Testis (tissue), 2 donors: ENCODE measurements at regions not wholly inside any gene's neighbourhood (a gene's known extent, or its start where the extent isn't known, plus 50 kb on each side); places are given as distances from the start of the nearest gene placed in this dataset.

Source experiments
- DNase-seq: peaks from one replicate; pipeline ENCODE4 v3.0.0-alpha.2; 2019
- H3K27ac ChIP-seq, 2 donors: fragments of 200-600 bp; sonication (generic); one replicate each; pipeline ENCODE4 v1.5.1; 2019
- H3K27me3 ChIP-seq: fragments of 200-600 bp; sonication (generic); one replicate; pipeline ENCODE4 v1.5.1; 2019
- H3K36me3 ChIP-seq: fragments of 200-600 bp; sonication (generic); one replicate; pipeline ENCODE4 v1.5.1; 2017; ENCODE audit warnings: low read depth; ENCODE audit errors: missing control alignments
- H3K4me1 ChIP-seq: fragments of 200-600 bp; sonication (generic); one replicate; pipeline ENCODE4 v1.5.1; 2019
- H3K4me3 ChIP-seq, 2 donors: fragments of 200-600 bp; sonication (generic); one replicate each; pipeline ENCODE4 v1.5.1; 2017 to 2019
- H3K9me3 ChIP-seq: fragments of 200-600 bp; sonication (generic); one replicate; pipeline ENCODE4 v1.5.1; 2017
- CTCF ChIP-seq, 3 experiments: fragments of 450-650 bp in 2 of 3; fragments of 200-600 bp in 1 of 3; sonication (generic) in 1 of 3; IDR thresholded peaks; one replicate each; pipeline ENCODE4 v1.5.1; 2016 to 2019; ENCODE audit warnings: antibody characterized with exemption in 3 of 3, mild to moderate bottlenecking in 2 of 3, moderate library complexity in 1 of 3
- POLR2A ChIP-seq: fragments of 450-650 bp; IDR thresholded peaks from one replicate; pipeline ENCODE4 v1.6.1; 2017; ENCODE audit warnings: antibody characterized with exemption, mild to moderate bottlenecking, moderate library complexity
- WGBS, 2 donors: methylation state at CpG; one replicate each; pipeline ENCODE4 v1.1.5; 2018; 5-methylcytosine and 5-hydroxymethylcytosine counted together
- intact Hi-C: fragments of 100-400 bp; cut with DNase I; formaldehyde crosslinking; loops from one replicate; pipeline ENCODE4 v1.15.1; 2023; ENCODE audit warnings: low total_unique reads

GRCh38 chr22:48251629-48252028, 1489.2 kb downstream of the TBC1D22A start:
- WGBS, 2 donors: 80 to 92% methylated on average over 4 of the region's 5 CpGs
- H3K27ac ChIP-seq: no peak overlapping the region
- no peak for TF ChIP-seq CTCF (IDR thresholded peaks at IDR 0.05)
- no peak for TF ChIP-seq POLR2A
- intact Hi-C loops: no loop called here
- no peaks in the 10 kb centered on the region for H3K27me3 ChIP-seq
- H3K36me3 ChIP-seq: no peaks in the 10 kb centered on the region
- no peak for DNase-seq
- no peaks in the 10 kb centered on the region for H3K4me1 ChIP-seq
- H3K4me3 ChIP-seq: no peak overlapping the region
- no peaks in the 10 kb centered on the region for H3K9me3 ChIP-seq

- intact Hi-C loops: no loop called here
- Histone ChIP-seq H3K4me1 (no peaks in the 10 kb centered on the region), H3K9me3 (no peaks in the 10 kb centered on the region), H3K27ac (no peak overlapping the region), H3K36me3 (no peaks in the 10 kb centered on the region), H3K27me3 (no peaks in the 10 kb centered on the region), H3K4me3 (no peak overlapping the region)
- 78 to 83% methylated on average over 5 of the region's 5 CpGs for WGBS, 2 donors
- no peak for DNase-seq
- no peak for TF ChIP-seq POLR2A
- TF ChIP-seq CTCF (IDR thresholded peaks at IDR 0.05): no peak
Measured at GRCh38 chr22:48250937-48251530, 1488.6 kb downstream of the TBC1D22A start.

- H3K36me3 ChIP-seq: no peaks in the 10 kb centered on the region
- no peaks in the 10 kb centered on the region for H3K4me1 ChIP-seq
- no peaks in the 10 kb centered on the region for H3K9me3 ChIP-seq
- intact Hi-C loops: no loop called here
- WGBS, 2 donors: 83% methylated on average over 13 to 16 of the region's 16 CpGs
- no peak overlapping the region for H3K4me3 ChIP-seq
- TF ChIP-seq CTCF (IDR thresholded peaks at IDR 0.05) (no peak), POLR2A (no peak)
- DNase-seq: no peak
- no peaks in the 10 kb centered on the region for H3K27me3 ChIP-seq
- no peak overlapping the region for H3K27ac ChIP-seq
Measured at GRCh38 chr22:48250286-48250895, 1487.9 kb downstream of the TBC1D22A start.

- DNase-seq: no peak
- intact Hi-C loops: no loop called here
- no peak for TF ChIP-seq CTCF (IDR thresholded peaks at IDR 0.05)
- H3K27ac ChIP-seq: no peak overlapping the region
- no peaks in the 10 kb centered on the region for H3K9me3 ChIP-seq
- WGBS, 2 donors: 82 to 86% methylated on average over 7 of the region's 7 CpGs
- no peaks in the 10 kb centered on the region for H3K27me3 ChIP-seq
- H3K36me3 ChIP-seq: no peaks in the 10 kb centered on the region
- no peaks in the 10 kb centered on the region for H3K4me1 ChIP-seq
- H3K4me3 ChIP-seq: no peak overlapping the region
Measured at GRCh38 chr22:48249713-48250268, 1487.3 kb downstream of the TBC1D22A start.
